DND-41 (cell line): ENCODE measurements at regions not wholly inside any gene's neighbourhood (a gene's known extent, or its start where the extent isn't known, plus 50 kb on each side); places are given as distances from the start of the nearest gene placed in this dataset.

Experiments used
- ATAC-seq: fragments of 200-7000 bp; cut with Tn5 transposase; 3 replicates; pipeline ENCODE4 v1.9.1; 2021; ENCODE audit warnings: low read depth; ENCODE audit not compliant: insufficient read depth
- DNase-seq: peaks from one replicate; pipeline ENCODE4 v3.0.0-alpha.2; 2020
- H2AFZ ChIP-seq: 2 replicates; pipeline ENCODE4 v1.6.0; 2012; ENCODE audit warnings: low read depth, low read length
- H3K27ac ChIP-seq: 2 replicates; pipeline ENCODE4 v1.5.1; 2012; ENCODE audit warnings: low read length, inconsistent platforms
- H3K27me3 ChIP-seq: fragments of 200-600 bp; sonication (generic); 2 replicates; pipeline ENCODE4 v1.6.0; 2012; ENCODE audit warnings: low read length, mild to moderate bottlenecking, inconsistent platforms; ENCODE audit not compliant: insufficient read depth, poor library complexity
- H3K36me3 ChIP-seq: 2 replicates; pipeline ENCODE4 v1.5.1; 2012; ENCODE audit warnings: low read length, inconsistent platforms; ENCODE audit not compliant: insufficient read depth
- H3K4me1 ChIP-seq: 2 replicates; pipeline ENCODE4 v1.5.1; 2012; ENCODE audit warnings: mild to moderate bottlenecking, low read length; ENCODE audit not compliant: insufficient read depth
- H3K4me2 ChIP-seq: 2 replicates; pipeline ENCODE4 v1.6.0; 2012; ENCODE audit warnings: mild to moderate bottlenecking, moderate library complexity, low read length, inconsistent platforms; ENCODE audit not compliant: insufficient read depth
- H3K4me3 ChIP-seq, 2 experiments: fragments of 200-600 bp in 1 of 2; shearing (Covaris generic) in 1 of 2; 2 replicates each; pipeline ENCODE4 v1.5.1; 2012 to 2016; ENCODE audit warnings: inconsistent platforms in 2 of 2, low read length in 2 of 2, mild to moderate bottlenecking in 2 of 2, low read depth in 1 of 2, moderate library complexity in 1 of 2
- H3K79me2 ChIP-seq: 2 replicates; pipeline ENCODE4 v1.6.0; 2012; ENCODE audit warnings: low read length, inconsistent platforms; ENCODE audit not compliant: insufficient read depth
- H3K9ac ChIP-seq: 2 replicates; pipeline ENCODE4 v1.6.0; 2012; ENCODE audit warnings: low read depth, mild to moderate bottlenecking, inconsistent platforms, low read length, moderate library complexity
- H3K9me3 ChIP-seq: 2 replicates; pipeline ENCODE4 v1.5.1; 2012; ENCODE audit warnings: low read length, moderate library complexity, mild to moderate bottlenecking, inconsistent platforms; ENCODE audit not compliant: insufficient read depth, severe bottlenecking
- H4K20me1 ChIP-seq: 2 replicates; pipeline ENCODE4 v1.6.0; 2012; ENCODE audit warnings: low read length; ENCODE audit not compliant: insufficient read depth
- CTCF ChIP-seq: IDR thresholded peaks from 2 replicates; pipeline ENCODE4 v1.5.1; 2012; ENCODE audit warnings: borderline replicate concordance, low read length, moderate library complexity, mild to moderate bottlenecking; ENCODE audit not compliant: poor library complexity, severe bottlenecking; ENCODE audit errors: extremely low read depth
- EZH2 ChIP-seq: IDR thresholded peaks from 3 replicates; pipeline ENCODE4 v1.6.1; 2012; ENCODE audit warnings: borderline replicate concordance, low read depth, mild to moderate bottlenecking, moderate library complexity, low read length, inconsistent platforms; ENCODE audit not compliant: severe bottlenecking

GRCh38 chr4:93888308-93888707 is 59.8 kb downstream of the ATOH1 start:
- no peak overlapping the region for H3K4me3 ChIP-seq
- H4K20me1 ChIP-seq, result no peaks in the 10 kb centered on the region
- DNase-seq, result no peak
- H2AFZ ChIP-seq, result no peak overlapping the region
- ATAC-seq, result no peak
- H3K9me3 ChIP-seq, result no peaks in the 10 kb centered on the region
- no peak for TF ChIP-seq EZH2
- no peaks in the 10 kb centered on the region for H3K27me3 ChIP-seq
- no peaks in the 10 kb centered on the region for H3K4me1 ChIP-seq
- no peak overlapping the region for H3K27ac ChIP-seq
- H3K4me2 ChIP-seq, result no peak overlapping the region
- no peaks in the 10 kb centered on the region for H3K36me3 ChIP-seq
- no peaks in the 10 kb centered on the region for H3K79me2 ChIP-seq
- no peak overlapping the region for H3K9ac ChIP-seq

- Histone ChIP-seq H3K9me3 (no peaks in the 10 kb centered on the region), H4K20me1 (no peaks in the 10 kb centered on the region), H3K4me1 (no peaks in the 10 kb centered on the region), H3K79me2 (no peaks in the 10 kb centered on the region), H2AFZ (no peak overlapping the region), H3K4me2 (no peak overlapping the region), H3K36me3 (no peaks in the 10 kb centered on the region), H3K27ac (no peak overlapping the region), H3K9ac (no peak overlapping the region), H3K27me3 (no peaks in the 10 kb centered on the region), H3K4me3 (no peak overlapping the region)
- ATAC-seq (no peak), DNase-seq (no peak)
- no peak for TF ChIP-seq EZH2
- TF ChIP-seq CTCF, result no peak
These were observed 60.2 kb downstream of the ATOH1 start for GRCh38 chr4:93888768-93889167.

GRCh38 chr4:93891244-93891643 is 62.7 kb downstream of the ATOH1 start:
- no peaks in the 10 kb centered on the region for H3K4me1 ChIP-seq
- no peak overlapping the region for H3K9ac ChIP-seq
- H3K4me3 ChIP-seq, result no peak overlapping the region
- ATAC-seq, result no peak
- H3K9me3 ChIP-seq, result no peaks in the 10 kb centered on the region
- H3K27me3 ChIP-seq, result no peaks in the 10 kb centered on the region
- no peaks in the 10 kb centered on the region for H3K79me2 ChIP-seq
- no peak overlapping the region for H3K27ac ChIP-seq
- H4K20me1 ChIP-seq, result no peaks in the 10 kb centered on the region
- no peak for TF ChIP-seq CTCF
- no peak for TF ChIP-seq EZH2
- no peak overlapping the region for H3K4me2 ChIP-seq
- DNase-seq, result no peak
- H3K36me3 ChIP-seq, result no peaks in the 10 kb centered on the region
- H2AFZ ChIP-seq, result no peak overlapping the region

- no peak for TF ChIP-seq EZH2
- TF ChIP-seq CTCF, result no peak
- H3K4me3 ChIP-seq, result no peak overlapping the region
- ATAC-seq (no peak), DNase-seq (no peak)
- no peaks in the 10 kb centered on the region for H3K9me3 ChIP-seq
- no peak overlapping the region for H3K27ac ChIP-seq
- H4K20me1 ChIP-seq, result no peaks in the 10 kb centered on the region
- no peaks in the 10 kb centered on the region for H3K36me3 ChIP-seq
- no peak overlapping the region for H3K4me2 ChIP-seq
- H3K4me1 ChIP-seq, result no peaks in the 10 kb centered on the region
- no peaks in the 10 kb centered on the region for H3K79me2 ChIP-seq
- H3K27me3 ChIP-seq, result no peaks in the 10 kb centered on the region
- no peak overlapping the region for H3K9ac ChIP-seq
- H2AFZ ChIP-seq, result no peak overlapping the region
These were observed 66.4 kb downstream of the ATOH1 start for GRCh38 chr4:93894995-93895394.
